KMS-11 (cell line): ENCODE measurements at regions not wholly inside any gene's neighbourhood (a gene's known extent, or its start where the extent isn't known, plus 50 kb on each side); places are given as distances from the start of the nearest gene placed in this dataset.
"Not testable (repeated sequence)": the region's sequence is repeated elsewhere in the genome, so short reads cannot be mapped to it uniquely, and the experiment has no call there.

Source experiments
- H2AFZ ChIP-seq: fragments of 200-600 bp; sonication (generic); 2 replicates; pipeline ENCODE4 v1.6.1; 2016; ENCODE audit warnings: antibody characterized with exemption, mixed run types, low read depth
- H3K27ac ChIP-seq: fragments of 200-600 bp; sonication (generic); 2 replicates; pipeline ENCODE4 v1.6.1; 2016; ENCODE audit warnings: mild to moderate bottlenecking, mixed run types
- H3K27me3 ChIP-seq: fragments of 200-600 bp; sonication (generic); 2 replicates; pipeline ENCODE4 v1.6.1; 2017; ENCODE audit warnings: mild to moderate bottlenecking, low read depth, mixed run types, moderate library complexity; ENCODE audit not compliant: insufficient read depth
- H3K36me3 ChIP-seq: fragments of 200-600 bp; sonication (generic); 2 replicates; pipeline ENCODE4 v1.6.1; 2017; ENCODE audit warnings: mild to moderate bottlenecking, mixed run types; ENCODE audit not compliant: insufficient read depth
- H3K4me1 ChIP-seq: fragments of 200-600 bp; sonication (generic); 2 replicates; pipeline ENCODE4 v1.6.1; 2016; ENCODE audit warnings: mild to moderate bottlenecking, low read depth, mixed run types; ENCODE audit not compliant: poor library complexity, severe bottlenecking
- H3K4me2 ChIP-seq: fragments of 200-600 bp; sonication (generic); 2 replicates; pipeline ENCODE4 v1.7.0; 2016; ENCODE audit warnings: mild to moderate bottlenecking, mixed run types
- H3K4me3 ChIP-seq: fragments of 200-600 bp; sonication (generic); IDR thresholded peaks from 2 replicates; pipeline ENCODE4 v1.6.1; 2017; ENCODE audit warnings: low read depth, low read length, mixed read lengths; ENCODE audit not compliant: insufficient read depth
- H3K79me2 ChIP-seq: fragments of 200-600 bp; sonication (generic); 2 replicates; pipeline ENCODE4 v1.6.1; 2016; ENCODE audit warnings: low read depth, mixed run types; ENCODE audit not compliant: insufficient read depth
- H3K9ac ChIP-seq: fragments of 200-600 bp; sonication (generic); 2 replicates; pipeline ENCODE4 v1.6.1; 2016; ENCODE audit warnings: mild to moderate bottlenecking, mixed run types
- H4K20me1 ChIP-seq: fragments of 200-600 bp; sonication (generic); 2 replicates; pipeline ENCODE4 v1.6.1; 2016; ENCODE audit warnings: mild to moderate bottlenecking, mixed run types; ENCODE audit not compliant: insufficient read depth
- CTCF ChIP-seq: fragments of 200-600 bp; sonication (generic); conservative IDR thresholded peaks from 2 replicates; pipeline ENCODE4 v1.6.1; 2017; ENCODE audit warnings: low read depth, mild to moderate bottlenecking, antibody characterized with exemption, low read length, moderate library complexity, mixed read lengths

GRCh38 chr10:42533866-42534265 lies 104.5 kb downstream of the ZNF33B start:
- not testable (repeated sequence) for H3K27me3 ChIP-seq, H3K4me1 ChIP-seq, H3K27ac ChIP-seq, H2AFZ ChIP-seq, H3K4me3 ChIP-seq, H3K9ac ChIP-seq, H3K79me2 ChIP-seq, H3K36me3 ChIP-seq, H3K4me2 ChIP-seq, H4K20me1 ChIP-seq

GRCh38 chr10:42532996-42533395 lies 105.4 kb downstream of the ZNF33B start:
- Histone ChIP-seq H3K4me2 (no peak overlapping the region), H2AFZ (no peak overlapping the region), H3K4me1 (no peaks in the 10 kb centered on the region), H3K27me3 (no peaks in the 10 kb centered on the region), H3K9ac (no peak overlapping the region), H3K27ac (no peak overlapping the region), H3K4me3 (no peak overlapping the region), H3K79me2 (no peaks in the 10 kb centered on the region), H3K36me3 (no peaks in the 10 kb centered on the region; the same call in 1 of the 2 replicates), H4K20me1 (no peaks in the 10 kb centered on the region)
- no peak for TF ChIP-seq CTCF

- H3K4me1 ChIP-seq = no peaks in the 10 kb centered on the region
- H3K4me3 ChIP-seq = no peak overlapping the region
- H3K27me3 ChIP-seq = no peaks in the 10 kb centered on the region
- no peaks in the 10 kb centered on the region for H4K20me1 ChIP-seq
- H3K36me3 ChIP-seq = peaks cover 2% of the 10 kb centered on the region; the same call in 1 of the 2 replicates
- H3K79me2 ChIP-seq = no peaks in the 10 kb centered on the region
- no peak for TF ChIP-seq CTCF
- H3K9ac ChIP-seq = no peak overlapping the region
- H3K4me2 ChIP-seq = no peak overlapping the region
- H3K27ac ChIP-seq = no peak overlapping the region
- H2AFZ ChIP-seq = no peak overlapping the region
Observed at GRCh38 chr10:42523098-42523497, 115.3 kb downstream of the ZNF33B start.

- no peak overlapping the region for H2AFZ ChIP-seq
- no peaks in the 10 kb centered on the region for H3K27me3 ChIP-seq
- H3K79me2 ChIP-seq = no peaks in the 10 kb centered on the region
- H3K4me3 ChIP-seq = no peak overlapping the region
- H3K9ac ChIP-seq = no peak overlapping the region
- no peaks in the 10 kb centered on the region for H3K4me1 ChIP-seq
- H3K27ac ChIP-seq = no peak overlapping the region
- no peak for TF ChIP-seq CTCF
- H3K36me3 ChIP-seq = peaks cover 2% of the 10 kb centered on the region; the same call in 1 of the 2 replicates
- H3K4me2 ChIP-seq = no peak overlapping the region
- H4K20me1 ChIP-seq = no peaks in the 10 kb centered on the region
Observed at GRCh38 chr10:42519761-42520460, 118.5 kb downstream of the ZNF33B start.

- Histone ChIP-seq H3K36me3 (peaks cover 2% of the 10 kb centered on the region; the same call in 1 of the 2 replicates), H3K27me3 (no peaks in the 10 kb centered on the region), H3K4me3 (no peak overlapping the region), H4K20me1 (no peaks in the 10 kb centered on the region), H3K4me1 (no peaks in the 10 kb centered on the region), H3K27ac (no peak overlapping the region), H3K9ac (no peak overlapping the region), H3K79me2 (no peaks in the 10 kb centered on the region), H3K4me2 (no peak overlapping the region), H2AFZ (no peak overlapping the region)
- TF ChIP-seq CTCF = no peak
Observed at GRCh38 chr10:42519079-42519478, 119.3 kb downstream of the ZNF33B start.
